Activated CD4-positive, alpha-beta memory T cell treated with anti-CD3 and anti-CD28 coated beads for 36 hours (primary cell): ENCODE measurements at regions not wholly inside any gene's neighbourhood (a gene's known extent, or its start where the extent isn't known, plus 50 kb on each side); places are given as distances from the start of the nearest gene placed in this dataset.

Experiments used
- CTCF ChIA-PET: fragments of 350-600 bp; sonication (Branson Sonifier 250); formaldehyde crosslinking; loops from one replicate; lab custom pipeline; 2021; ENCODE audit warnings: antibody characterized with exemption, inconsistent platforms; lab: Charles Lee
- POLR2A ChIA-PET: fragments of 350-600 bp; sonication (Branson Sonifier 250); formaldehyde crosslinking; loops from one replicate; lab custom pipeline; 2021; ENCODE audit warnings: antibody characterized with exemption; lab: Charles Lee
- DNase-seq: peaks from one replicate; pipeline ENCODE4 v3.0.0-alpha.2; 2020
- H3K27ac Mint-ChIP-seq: one replicate; pipeline ENCODE4 v1.8.0; 2021; ENCODE audit warnings: mixed read lengths
- H3K27me3 Mint-ChIP-seq: one replicate; pipeline ENCODE4 v1.8.0; 2021; ENCODE audit warnings: mixed read lengths
- H3K36me3 Mint-ChIP-seq: one replicate; pipeline ENCODE4 v1.8.0; 2021; ENCODE audit warnings: mixed read lengths
- H3K4me1 Mint-ChIP-seq: one replicate; pipeline ENCODE4 v1.8.0; 2021; ENCODE audit warnings: low read depth, mixed read lengths
- H3K4me3 Mint-ChIP-seq: one replicate; pipeline ENCODE4 v1.8.0; 2021; ENCODE audit warnings: mild to moderate bottlenecking, mixed read lengths
- H3K9me3 Mint-ChIP-seq: one replicate; pipeline ENCODE4 v1.8.0; 2021; ENCODE audit warnings: mixed read lengths
- intact Hi-C: fragments of 100-400 bp; cut with micrococcal nuclease; formaldehyde crosslinking; loops from one replicate; pipeline ENCODE4 v1.15.1; 2023

- H3K27ac Mint-ChIP-seq, result no peak overlapping the region
- intact Hi-C loops, result no loop called here
- ChIA-PET CTCF (no interaction called here), POLR2A (no interaction called here)
- H3K4me3 Mint-ChIP-seq, result no peak overlapping the region
- H3K36me3 Mint-ChIP-seq, result no peaks in the 10 kb centered on the region
- peaks cover 3% of the 10 kb centered on the region for H3K27me3 Mint-ChIP-seq
- peaks cover 14% of the 10 kb centered on the region for H3K9me3 Mint-ChIP-seq
- no peaks in the 10 kb centered on the region for H3K4me1 Mint-ChIP-seq
- no peak for DNase-seq
Measured at GRCh38 chr1:67991546-67991945, 58.9 kb downstream of the DIRAS3 start.

GRCh38 chr1:67988066-67988465, 62.4 kb downstream of the DIRAS3 start:
- peaks cover 3% of the 10 kb centered on the region for H3K27me3 Mint-ChIP-seq
- no peak for DNase-seq
- ChIA-PET CTCF (no interaction called here), POLR2A (no interaction called here)
- no peak overlapping the region for H3K4me3 Mint-ChIP-seq
- no peaks in the 10 kb centered on the region for H3K4me1 Mint-ChIP-seq
- no peak overlapping the region for H3K27ac Mint-ChIP-seq
- intact Hi-C loops, result no loop called here
- no peaks in the 10 kb centered on the region for H3K36me3 Mint-ChIP-seq
- H3K9me3 Mint-ChIP-seq, result peaks cover 5% of the 10 kb centered on the region

DNA sequence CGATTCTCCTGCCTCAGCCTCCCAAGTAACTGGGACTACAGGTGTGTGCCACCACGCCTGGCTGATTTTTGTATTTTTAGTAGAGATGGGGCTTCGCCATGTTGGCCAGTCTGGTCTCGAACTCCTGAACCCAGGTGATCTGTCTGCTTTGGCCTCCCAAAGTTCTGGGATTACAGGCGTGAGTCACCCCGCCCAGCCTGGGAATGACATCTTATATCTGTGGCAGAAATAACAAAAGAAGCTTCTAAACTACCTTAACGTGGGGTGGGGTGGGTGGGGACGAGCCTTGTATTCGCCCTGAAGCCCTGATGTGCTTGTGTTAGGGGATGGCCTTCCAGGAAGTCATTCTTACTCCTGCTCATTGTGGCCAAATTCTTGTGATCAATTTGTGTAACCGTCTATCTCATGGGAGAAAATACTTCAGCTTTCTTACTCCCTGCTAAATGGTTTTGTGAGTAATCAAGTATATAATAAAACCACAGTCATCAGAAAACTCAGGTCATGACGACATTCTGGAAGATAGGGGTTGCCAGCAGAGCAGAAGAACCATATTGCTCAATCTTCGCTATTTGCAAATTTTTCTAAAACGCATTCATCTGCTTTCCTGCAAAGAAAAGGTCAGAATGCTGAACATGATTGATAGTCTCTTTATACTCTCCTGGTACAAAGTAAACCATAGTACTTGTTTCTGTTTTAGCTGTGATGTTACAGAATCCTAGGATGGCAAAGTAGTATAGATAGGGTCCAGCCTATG, 63.2 kb downstream of the DIRAS3 start:
- Mint-ChIP-seq H3K9me3 (no peaks in the 10 kb centered on the region), H3K36me3 (no peaks in the 10 kb centered on the region), H3K4me1 (no peaks in the 10 kb centered on the region), H3K4me3 (no peak overlapping the region), H3K27ac (no peak overlapping the region), H3K27me3 (peaks cover 3% of the 10 kb centered on the region)
- no peak for DNase-seq
- ChIA-PET CTCF (no interaction called here), POLR2A (no interaction called here)
- intact Hi-C loops, result no loop called here

DNA sequence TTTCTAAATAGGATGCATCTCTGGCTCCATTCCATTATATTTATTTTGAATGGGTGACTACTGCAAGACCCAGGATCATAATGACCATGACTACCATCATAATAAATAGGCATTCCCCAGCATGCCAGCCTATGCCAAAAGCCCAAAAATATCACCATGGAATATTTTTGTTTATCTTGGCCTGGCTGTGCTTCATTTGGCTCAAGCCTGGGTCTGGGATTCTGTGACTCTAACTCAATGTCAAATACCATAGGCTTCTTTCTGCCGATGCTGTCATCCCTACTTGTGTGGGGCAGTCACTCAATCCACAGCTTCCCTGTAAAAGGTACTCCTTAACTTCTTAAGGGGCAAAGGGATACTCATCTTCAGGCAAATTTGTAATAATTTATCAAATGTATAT, 66.6 kb downstream of the DIRAS3 start:
- Mint-ChIP-seq H3K4me1 (no peaks in the 10 kb centered on the region), H3K27ac (no peak overlapping the region), H3K4me3 (no peak overlapping the region), H3K9me3 (no peaks in the 10 kb centered on the region), H3K27me3 (no peaks in the 10 kb centered on the region), H3K36me3 (no peaks in the 10 kb centered on the region)
- intact Hi-C loops, result no loop called here
- no peak for DNase-seq
- CTCF ChIA-PET, result no interaction called here
- POLR2A ChIA-PET, result no interaction called here

DNA sequence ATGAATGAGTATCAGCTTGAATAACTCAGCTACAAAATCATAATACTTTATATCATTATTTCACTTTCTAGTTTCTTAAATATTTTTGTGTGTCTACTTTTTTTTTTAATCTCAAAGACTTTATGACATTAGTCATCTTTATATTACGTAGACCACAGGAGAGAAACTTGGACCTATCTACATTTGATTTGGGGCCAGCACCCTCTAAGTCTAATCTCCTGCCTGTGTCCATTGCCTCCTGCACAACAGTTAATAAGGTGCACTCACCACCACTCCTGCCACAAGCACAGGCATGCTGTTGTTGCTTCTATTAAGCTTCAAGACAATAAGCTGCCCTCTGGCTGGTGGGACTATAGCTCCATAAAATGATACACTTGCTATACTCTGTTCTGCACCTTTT, 70.4 kb downstream of the DIRAS3 start:
- Mint-ChIP-seq H3K4me1 (no peaks in the 10 kb centered on the region), H3K27ac (no peak overlapping the region), H3K4me3 (no peak overlapping the region), H3K9me3 (no peaks in the 10 kb centered on the region), H3K27me3 (no peaks in the 10 kb centered on the region), H3K36me3 (no peaks in the 10 kb centered on the region)
- POLR2A ChIA-PET, result interaction anchor here (0.6 kb wide), 1 partner anchor 59 kb away, joined by 3 read pairs; no protein-coding TSS in a partner anchor
- DNase-seq, result no peak
- CTCF ChIA-PET, result no interaction called here
- intact Hi-C loops, result no loop called here

DNA sequence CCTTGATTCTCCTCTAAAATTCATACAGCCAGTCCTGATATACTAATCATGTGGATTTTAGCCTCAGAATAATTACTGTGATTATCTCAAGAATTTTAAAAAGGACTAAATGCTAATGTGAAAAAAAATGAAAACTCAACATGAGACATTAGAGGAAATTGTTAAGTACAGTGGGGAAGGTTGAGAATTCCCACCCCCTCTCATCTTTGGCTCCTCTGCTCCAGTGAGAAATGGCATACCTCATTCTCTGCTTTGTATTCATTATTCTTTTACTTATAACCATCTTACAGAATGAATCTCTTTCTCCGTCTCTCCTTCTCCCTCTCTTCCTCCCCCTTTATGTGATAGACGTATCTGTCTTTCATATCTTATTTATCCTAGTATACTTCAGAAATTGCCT, 70.9 kb downstream of the DIRAS3 start:
- no peaks in the 10 kb centered on the region for H3K9me3 Mint-ChIP-seq
- no peaks in the 10 kb centered on the region for H3K36me3 Mint-ChIP-seq
- no peaks in the 10 kb centered on the region for H3K27me3 Mint-ChIP-seq
- no peaks in the 10 kb centered on the region for H3K4me1 Mint-ChIP-seq
- POLR2A ChIA-PET, result interaction anchor here (0.6 kb wide), 1 partner anchor 60 kb away, joined by 3 read pairs; no protein-coding TSS in a partner anchor
- intact Hi-C loops, result no loop called here
- H3K27ac Mint-ChIP-seq, result no peak overlapping the region
- CTCF ChIA-PET, result no interaction called here
- no peak overlapping the region for H3K4me3 Mint-ChIP-seq
- DNase-seq, result no peak

DNA sequence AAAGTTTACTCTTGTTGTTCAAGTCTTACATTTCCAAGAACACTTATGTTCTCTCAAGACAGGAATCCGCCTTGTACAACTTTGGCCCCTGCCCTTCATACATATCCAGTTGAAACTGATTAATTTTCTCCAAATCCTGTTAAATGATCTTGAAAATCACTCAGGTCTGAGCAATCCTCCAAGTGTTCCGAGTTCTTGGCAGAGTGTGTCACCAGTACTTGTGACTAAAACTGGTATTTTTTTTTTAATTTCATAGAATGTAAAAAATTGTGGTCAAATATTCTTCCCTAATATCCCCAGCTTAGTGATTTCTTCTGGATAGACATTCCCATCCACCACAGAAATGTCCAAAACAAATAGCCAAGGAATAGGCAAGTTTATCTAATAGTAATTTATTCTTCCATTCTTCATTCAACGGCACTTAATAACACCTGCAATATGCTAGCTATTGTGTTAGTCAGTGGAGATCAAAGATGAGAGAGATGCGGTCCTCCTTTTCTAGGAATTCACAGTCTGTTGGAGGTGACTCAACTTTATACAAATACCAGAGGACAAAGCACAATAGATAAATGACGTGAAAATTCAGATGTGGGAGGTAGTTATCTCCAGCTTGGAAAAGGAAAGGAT, 71.4 kb downstream of the DIRAS3 start:
- Mint-ChIP-seq H3K4me3 (no peak overlapping the region), H3K27ac (no peak overlapping the region), H3K27me3 (no peaks in the 10 kb centered on the region), H3K36me3 (no peaks in the 10 kb centered on the region), H3K9me3 (no peaks in the 10 kb centered on the region), H3K4me1 (no peaks in the 10 kb centered on the region)
- ChIA-PET POLR2A (no interaction called here), CTCF (no interaction called here)
- DNase-seq, result no peak
- intact Hi-C loops, result no loop called here

DNA sequence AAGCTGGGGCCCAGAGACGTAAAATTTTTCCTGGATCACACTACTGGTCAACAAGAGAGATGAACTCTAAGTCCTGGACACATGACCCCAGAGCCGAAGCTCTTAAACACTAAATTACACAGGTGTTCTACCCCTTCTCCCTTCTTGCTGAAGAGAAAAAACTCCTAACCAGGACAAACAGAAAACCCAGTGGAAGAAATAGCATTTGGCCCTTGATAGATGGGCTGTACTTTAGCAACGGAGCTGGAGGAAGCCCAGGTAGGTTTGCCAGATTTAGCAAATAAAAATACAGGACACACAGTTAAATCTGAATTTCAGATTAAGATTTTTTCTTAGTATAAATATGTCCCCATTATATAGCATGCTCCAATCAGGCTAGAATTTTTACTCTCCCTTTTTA, 72.7 kb downstream of the DIRAS3 start:
- ChIA-PET POLR2A (no interaction called here), CTCF (no interaction called here)
- intact Hi-C loops, result no loop called here
- Mint-ChIP-seq H3K4me1 (no peaks in the 10 kb centered on the region), H3K9me3 (no peaks in the 10 kb centered on the region), H3K27me3 (no peaks in the 10 kb centered on the region), H3K4me3 (no peak overlapping the region), H3K36me3 (no peaks in the 10 kb centered on the region), H3K27ac (no peak overlapping the region)
- no peak for DNase-seq

GRCh38 chr1:67973051-67973450, 77.4 kb downstream of the DIRAS3 start:
- no peak for DNase-seq
- ChIA-PET POLR2A (no interaction called here), CTCF (no interaction called here)
- no peaks in the 10 kb centered on the region for H3K4me1 Mint-ChIP-seq
- no peak overlapping the region for H3K27ac Mint-ChIP-seq
- no peak overlapping the region for H3K4me3 Mint-ChIP-seq
- no peaks in the 10 kb centered on the region for H3K27me3 Mint-ChIP-seq
- peaks cover 4% of the 10 kb centered on the region for H3K9me3 Mint-ChIP-seq
- no peaks in the 10 kb centered on the region for H3K36me3 Mint-ChIP-seq
- intact Hi-C loops, result no loop called here

DNA sequence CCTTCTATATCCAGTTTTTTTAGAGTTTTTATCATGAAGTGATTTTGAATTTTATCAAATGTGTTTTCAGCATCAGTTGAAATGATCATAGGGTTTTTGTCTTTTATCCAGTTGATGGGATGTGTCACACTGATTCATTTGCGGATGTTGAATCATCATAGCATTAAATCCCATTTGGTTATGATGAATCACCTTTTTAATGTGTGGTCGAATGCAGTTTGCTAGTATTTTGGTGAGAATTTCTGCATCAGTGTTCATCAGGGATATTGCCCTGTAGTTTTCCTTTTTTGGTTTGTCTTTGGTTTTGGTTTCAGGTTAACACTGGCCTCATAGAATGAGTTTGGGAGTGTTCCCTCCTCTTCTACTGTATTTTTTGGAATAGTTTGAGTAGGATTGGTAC, 80.3 kb downstream of the DIRAS3 start:
- no peak for DNase-seq
- H3K27ac Mint-ChIP-seq, result no peak overlapping the region
- intact Hi-C loops, result no loop called here
- H3K36me3 Mint-ChIP-seq, result no peaks in the 10 kb centered on the region
- H3K27me3 Mint-ChIP-seq, result no peaks in the 10 kb centered on the region
- no peaks in the 10 kb centered on the region for H3K4me1 Mint-ChIP-seq
- peaks cover 4% of the 10 kb centered on the region for H3K9me3 Mint-ChIP-seq
- H3K4me3 Mint-ChIP-seq, result no peak overlapping the region
- POLR2A ChIA-PET, result no interaction called here
- CTCF ChIA-PET, result no interaction called here

GRCh38 chr1:67969446-67969845, 81.0 kb downstream of the DIRAS3 start:
- Mint-ChIP-seq H3K36me3 (no peaks in the 10 kb centered on the region), H3K27me3 (no peaks in the 10 kb centered on the region), H3K4me3 (no peak overlapping the region), H3K9me3 (peaks cover 4% of the 10 kb centered on the region), H3K27ac (no peak overlapping the region), H3K4me1 (no peaks in the 10 kb centered on the region)
- ChIA-PET CTCF (no interaction called here), POLR2A (no interaction called here)
- no peak for DNase-seq
- intact Hi-C loops, result no loop called here

GRCh38 chr1:67966666-67967009, 83.8 kb downstream of the DIRAS3 start:
- Mint-ChIP-seq H3K27ac (no peak overlapping the region), H3K4me1 (no peaks in the 10 kb centered on the region), H3K36me3 (no peaks in the 10 kb centered on the region), H3K27me3 (no peaks in the 10 kb centered on the region), H3K4me3 (no peak overlapping the region), H3K9me3 (peaks cover 25% of the 10 kb centered on the region)
- intact Hi-C loops, result no loop called here
- CTCF ChIA-PET, result no interaction called here
- POLR2A ChIA-PET, result no interaction called here
- DNase-seq, result no peak

GRCh38 chr1:67965995-67966665, 84.3 kb downstream of the DIRAS3 start:
- H3K4me1 Mint-ChIP-seq, result no peaks in the 10 kb centered on the region
- H3K27me3 Mint-ChIP-seq, result no peaks in the 10 kb centered on the region
- H3K27ac Mint-ChIP-seq, result no peak overlapping the region
- ChIA-PET CTCF (no interaction called here), POLR2A (no interaction called here)
- H3K36me3 Mint-ChIP-seq, result no peaks in the 10 kb centered on the region
- peaks cover 25% of the 10 kb centered on the region for H3K9me3 Mint-ChIP-seq
- DNase-seq, result no peak
- no peak overlapping the region for H3K4me3 Mint-ChIP-seq
- intact Hi-C loops, result no loop called here
